HCT116 (cell line): ENCODE measurements at regions not wholly inside any gene's neighbourhood (a gene's known extent, or its start where the extent isn't known, plus 50 kb on each side); places are given as distances from the start of the nearest gene placed in this dataset.
"Not testable (repeated sequence)": the region's sequence is repeated elsewhere in the genome, so short reads cannot be mapped to it uniquely, and the experiment has no call there.

ENCODE experiments used
- ATAC-seq: fragments of 200-7000 bp; cut with Tn5 transposase; 2 replicates; pipeline ENCODE4 v1.9.1; 2020; ENCODE audit warnings: mild to moderate bottlenecking, moderate library complexity
- BruUV-seq: library from RNA; stranded (reverse); fragments of 400-500 nt; replicated peaks from 2 replicates; lab custom pipeline; 2021; lab: Mats Ljungman, UMichigan
- CTCF ChIA-PET: fragments of 300-600 bp; sonication (Branson Sonifier 250); formaldehyde crosslinking; loops from one replicate; lab custom pipeline; 2021; ENCODE audit warnings: antibody characterized with exemption; lab: Charles Lee
- POLR2A ChIA-PET: fragments of 300-600, 350-600 bp; sonication (Branson Sonifier 250); formaldehyde crosslinking; loops from one replicate; lab custom pipeline; 2021; ENCODE audit warnings: antibody characterized with exemption; lab: Charles Lee
- RAD21 ChIA-PET, 2 experiments: fragments of 300-600 bp; sonication (Branson Sonifier 250); formaldehyde crosslinking; loops; one replicate each; lab custom pipeline; 2023; ENCODE audit warnings: low total read pairs in 2 of 2; ENCODE audit not compliant: uncharacterized antibody in 2 of 2, unreplicated experiment in 2 of 2, low non-redundant PET in 1 of 2; lab: Charles Lee
- DNase-seq: peaks from one replicate; pipeline ENCODE4 v3.0.0-alpha.2; 2010; ENCODE audit warnings: low read depth, low spot score
- H2AFZ ChIP-seq: fragments of 200-600 bp; shearing (Covaris generic), sonication (generic); 2 replicates; pipeline ENCODE4 v1.6.1; 2017; ENCODE audit warnings: low read depth, mixed run types, mixed read lengths, antibody characterized with exemption, low read length; ENCODE audit not compliant: poor library complexity, severe bottlenecking
- H3K27ac ChIP-seq: 2 replicates; pipeline ENCODE4 v1.5.1; 2012; ENCODE audit warnings: low read depth, low read length
- H3K27me3 ChIP-seq: fragments of 200-600 bp; sonication (generic); 2 replicates; pipeline ENCODE4 v1.6.1; 2016; ENCODE audit warnings: mixed run types, low read length, mixed read lengths; ENCODE audit not compliant: insufficient read depth
- H3K36me3 ChIP-seq, 2 experiments: fragments of 200-500 bp in 1 of 2; fragments of 200-600 bp in 1 of 2; sonication (Bioruptor generic) in 1 of 2; sonication (generic) in 1 of 2; 2 replicates each; pipeline versions ENCODE4 v1.5.1 to v1.6.1; 2014 to 2016; ENCODE audit warnings: low read length in 2 of 2, inconsistent platforms in 1 of 2, mixed read lengths in 1 of 2, mixed run types in 1 of 2; ENCODE audit not compliant: insufficient read depth in 2 of 2, control insufficient read depth in 1 of 2
- H3K4me1 ChIP-seq, 2 experiments: fragments of 200-600 bp in 1 of 2; sonication (generic) in 1 of 2; 2 replicates each; pipeline versions ENCODE4 v1.5.1 to v1.6.1; 2012 to 2017; ENCODE audit warnings: low read length in 2 of 2, inconsistent platforms in 1 of 2, mild to moderate bottlenecking in 1 of 2, mixed read lengths in 1 of 2, mixed run types in 1 of 2, moderate library complexity in 1 of 2; ENCODE audit not compliant: insufficient read depth in 2 of 2, control insufficient read depth in 1 of 2
- H3K4me2 ChIP-seq: fragments of 200-600 bp; sonication (generic); 2 replicates; pipeline ENCODE4 v1.6.1; 2017; ENCODE audit warnings: mixed run types, low read length, mixed read lengths
- H3K4me3 ChIP-seq, 2 experiments: fragments of 200-600 bp in 1 of 2; sonication (generic) in 1 of 2; replicated peaks in 1 of 2; 2 replicates each; pipeline ENCODE4 v1.5.1; 2011 to 2016; ENCODE audit warnings: low read length in 2 of 2, control low read depth in 1 of 2, low read depth in 1 of 2, mild to moderate bottlenecking in 1 of 2, mixed read lengths in 1 of 2, mixed run types in 1 of 2
- H3K79me2 ChIP-seq: fragments of 200-600 bp; sonication (generic); 2 replicates; pipeline ENCODE4 v1.6.1; 2017; ENCODE audit warnings: mild to moderate bottlenecking, mixed run types, low read length, moderate library complexity, mixed read lengths; ENCODE audit not compliant: insufficient read depth
- H3K9ac ChIP-seq: fragments of 200-600 bp; sonication (generic); 2 replicates; pipeline ENCODE4 v1.6.1; 2016; ENCODE audit warnings: low read length, mixed read lengths
- H3K9me2 ChIP-seq: fragments of 200-600 bp; sonication (generic), shearing (Covaris generic); 2 replicates; pipeline ENCODE4 v1.6.1; 2017; ENCODE audit warnings: mixed run types, mild to moderate bottlenecking, moderate library complexity; ENCODE audit not compliant: insufficient read depth
- H3K9me3 ChIP-seq, 2 experiments: fragments of 200-500 bp in 1 of 2; fragments of 200-600 bp in 1 of 2; sonication (Bioruptor generic) in 1 of 2; sonication (generic) in 1 of 2; 2 replicates each; pipeline ENCODE4 v1.6.1; 2014 to 2017; ENCODE audit warnings: low read length in 2 of 2, mixed read lengths in 2 of 2, inconsistent platforms in 1 of 2, low read depth in 1 of 2, mild to moderate bottlenecking in 1 of 2, mixed run types in 1 of 2, moderate library complexity in 1 of 2; ENCODE audit not compliant: control insufficient read depth in 1 of 2, insufficient read depth in 1 of 2
- H4K20me1 ChIP-seq: fragments of 200-600 bp; sonication (generic), shearing (Covaris generic); 2 replicates; pipeline ENCODE4 v1.6.1; 2017; ENCODE audit warnings: mixed run types, mild to moderate bottlenecking, moderate library complexity; ENCODE audit not compliant: insufficient read depth
- CBX3 ChIP-seq: IDR thresholded peaks from 2 replicates; pipeline ENCODE4 v1.6.1; 2012; ENCODE audit warnings: low read depth
- CTCF ChIP-seq, 3 experiments: fragments of 200-600 bp in 1 of 3; sonication (generic) in 1 of 3; IDR thresholded peaks in 2 of 3; conservative IDR thresholded peaks in 1 of 3; 2 replicates each; pipeline ENCODE4 v1.5.1; 2012 to 2017; ENCODE audit warnings: low read depth in 2 of 3, low read length in 2 of 3, antibody characterized with exemption in 1 of 3, borderline replicate concordance in 1 of 3, control low read depth in 1 of 3, mild to moderate bottlenecking in 1 of 3, mixed read lengths in 1 of 3, mixed run types in 1 of 3, moderate library complexity in 1 of 3; ENCODE audit not compliant: insufficient read depth in 1 of 3
- ELF1 ChIP-seq: IDR thresholded peaks from 2 replicates; pipeline ENCODE4 v1.6.1; 2012; ENCODE audit warnings: low read depth, borderline replicate concordance
- EZH2 ChIP-seq: fragments of 200-600 bp; sonication (generic); IDR thresholded peaks from 2 replicates; pipeline ENCODE4 v1.6.1; 2017; ENCODE audit warnings: antibody characterized with exemption, mixed run types
- EZH2phosphoT487 ChIP-seq: fragments of 200-600 bp; IDR thresholded peaks from 2 replicates; pipeline ENCODE4 v1.6.1; 2018; ENCODE audit warnings: antibody characterized with exemption, borderline replicate concordance
- JUND ChIP-seq: IDR thresholded peaks from 2 replicates; pipeline ENCODE4 v1.6.1; 2012
- MAX ChIP-seq: IDR thresholded peaks from 2 replicates; pipeline ENCODE4 v1.6.1; 2012
- intact Hi-C: fragments of 100-400 bp; cut with micrococcal nuclease; formaldehyde crosslinking; loops from 2 replicates; pipeline ENCODE4 v1.10.0; 2022

- intact Hi-C loops = no loop called here
- POLR2A ChIA-PET = no interaction called here
- H3K79me2 ChIP-seq = no peaks in the 10 kb centered on the region
Observed at GRCh38 chr7:69078997-69079769, 519.1 kb upstream of the AUTS2 start.

GRCh38 chr7:69087281-69087680 is 511.0 kb upstream of the AUTS2 start:
- intact Hi-C loops, H4K20me1 ChIP-seq, POLR2A ChIA-PET, H2AFZ ChIP-seq, H3K36me3 ChIP-seq, H3K9ac ChIP-seq, H3K9me2 ChIP-seq, BruUV-seq, H3K27me3 ChIP-seq, H3K27ac ChIP-seq, H3K4me1 ChIP-seq, H3K4me3 ChIP-seq, RAD21 ChIA-PET, DNase-seq, H3K79me2 ChIP-seq, CTCF ChIA-PET, ATAC-seq, H3K4me2 ChIP-seq: not testable (repeated sequence)
- H3K9me3 ChIP-seq = peaks cover 0 to 26% of the 10 kb centered on the region in 2 experiments; a peak in 2 of 4 replicates

More at GRCh38 chr7:69078997-69079769, 519.1 kb upstream of the AUTS2 start:
- no peaks in the 10 kb centered on the region for H3K27me3 ChIP-seq
- no peaks in the 10 kb centered on the region for H3K36me3 ChIP-seq
- H2AFZ ChIP-seq = no peak overlapping the region
- no peaks in the 10 kb centered on the region for H3K9me2 ChIP-seq
- no peaks in the 10 kb centered on the region for H3K4me1 ChIP-seq
- H3K4me3 ChIP-seq = no peak overlapping the region
- DNase-seq (no peak), ATAC-seq (no peak)
- no TSS peak for BruUV-seq
- ChIA-PET RAD21 (no interaction called here), CTCF (no interaction called here)
- H3K9ac ChIP-seq = no peak overlapping the region
- TF ChIP-seq CTCF (IDR thresholded peaks at IDR 0.05 in 2 of 3, conservative IDR thresholded peaks at IDR 0.05 in 1 of 3; ENCODE audit: borderline replicate concordance in 1 of 3, insufficient read depth in 1 of 3, low read depth in 2 of 3, low read length in 2 of 3) (no peak), JUND (no peak), EZH2 (no peak), ELF1 (no peak), EZH2phosphoT487 (no peak), MAX (no peak), CBX3 (no peak)
- H4K20me1 ChIP-seq = no peaks in the 10 kb centered on the region
- no peak overlapping the region for H3K4me2 ChIP-seq
- H3K27ac ChIP-seq = no peak overlapping the region
- peaks cover 0 to 16% of the 10 kb centered on the region in 2 experiments; a peak in 2 of 4 replicates for H3K9me3 ChIP-seq
